Smooth muscle cell (in vitro differentiated cells): ENCODE measurements at regions not wholly inside any gene's neighbourhood (a gene's known extent, or its start where the extent isn't known, plus 50 kb on each side); places are given as distances from the start of the nearest gene placed in this dataset.

Experiments used
- DNase-seq: peaks from one replicate; lab custom pipeline; 2025; ENCODE audit not compliant: unreplicated experiment; lab: John Stamatoyannopoulos, UW
- H2AFZ ChIP-seq: fragments of 200-600 bp; sonication (generic); 2 replicates; pipeline ENCODE4 v1.6.0; 2016; ENCODE audit warnings: antibody characterized with exemption, low read depth, mild to moderate bottlenecking
- H3F3A ChIP-seq: fragments of 200-600 bp; sonication (generic); 2 replicates; pipeline ENCODE4 v1.6.0; 2017; ENCODE audit warnings: antibody characterized with exemption, low read depth
- H3K27ac ChIP-seq: fragments of 200-600 bp; sonication (generic); 2 replicates; pipeline ENCODE4 v1.5.1; 2016; ENCODE audit warnings: low read depth, mild to moderate bottlenecking
- H3K27me3 ChIP-seq: fragments of 200-600 bp; sonication (generic); 2 replicates; pipeline ENCODE4 v1.6.1; 2016; ENCODE audit warnings: low read depth, mild to moderate bottlenecking
- H3K36me3 ChIP-seq: fragments of 200-600 bp; sonication (generic); 2 replicates; pipeline ENCODE4 v1.5.1; 2016; ENCODE audit warnings: low read depth
- H3K4me1 ChIP-seq: fragments of 200-600 bp; sonication (generic); 2 replicates; pipeline ENCODE4 v1.5.1; 2016; ENCODE audit warnings: low read depth
- H3K4me2 ChIP-seq: fragments of 200-600 bp; sonication (generic); 2 replicates; pipeline ENCODE4 v1.6.0; 2016; ENCODE audit warnings: mild to moderate bottlenecking
- H3K4me3 ChIP-seq: fragments of 200-600 bp; sonication (generic); 2 replicates; pipeline ENCODE4 v1.5.1; 2016; ENCODE audit warnings: mild to moderate bottlenecking
- H3K79me2 ChIP-seq: fragments of 200-600 bp; sonication (generic); 2 replicates; pipeline ENCODE4 v1.6.0; 2016; ENCODE audit warnings: low read depth, mild to moderate bottlenecking
- H3K9ac ChIP-seq: fragments of 200-600 bp; sonication (generic); 2 replicates; pipeline ENCODE4 v1.6.0; 2016; ENCODE audit warnings: low read depth
- H3K9me3 ChIP-seq: fragments of 200-600 bp; sonication (generic); replicated peaks from 2 replicates; pipeline ENCODE4 v1.5.1; 2016; ENCODE audit warnings: low read depth
- H4K20me1 ChIP-seq: fragments of 200-600 bp; sonication (generic); 2 replicates; pipeline ENCODE4 v1.6.0; 2016; ENCODE audit warnings: low read depth
- WGBS: methylation state at CpG from one replicate; pipeline ENCODE4 v1.1.7; 2016; ENCODE audit warnings: low lambda C conversion rate; 5-methylcytosine and 5-hydroxymethylcytosine counted together
- TF ChIP-seq, protein P1 (sequence below): fragments of 200-600 bp; sonication (generic); IDR thresholded peaks from 2 replicates; pipeline ENCODE4 v1.5.1; 2017; ENCODE audit warnings: borderline replicate concordance, mild to moderate bottlenecking, antibody characterized with exemption; ENCODE audit not compliant: insufficient read depth, poor library complexity, severe bottlenecking

DNA sequence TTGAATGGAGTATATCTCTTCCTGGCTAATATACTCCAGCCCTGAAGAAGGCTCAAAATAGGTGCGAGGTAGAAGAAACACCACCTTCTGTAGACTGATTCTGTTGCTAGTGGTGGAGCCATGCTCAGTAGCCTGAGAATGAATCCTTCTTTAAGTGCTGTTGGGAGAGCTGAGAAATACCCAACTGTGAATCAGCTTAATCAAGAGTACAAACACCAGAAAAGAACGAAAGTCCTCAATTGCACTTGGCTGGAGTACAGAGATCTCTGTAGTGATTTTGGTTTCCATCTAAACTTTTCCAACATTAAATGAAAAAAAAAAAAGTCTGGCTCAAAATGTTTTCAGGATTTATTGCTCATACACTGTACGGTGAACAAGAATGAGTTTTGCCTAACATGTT lies 619.1 kb downstream of the METTL15 start:
- TF ChIP-seq, protein P1, sequence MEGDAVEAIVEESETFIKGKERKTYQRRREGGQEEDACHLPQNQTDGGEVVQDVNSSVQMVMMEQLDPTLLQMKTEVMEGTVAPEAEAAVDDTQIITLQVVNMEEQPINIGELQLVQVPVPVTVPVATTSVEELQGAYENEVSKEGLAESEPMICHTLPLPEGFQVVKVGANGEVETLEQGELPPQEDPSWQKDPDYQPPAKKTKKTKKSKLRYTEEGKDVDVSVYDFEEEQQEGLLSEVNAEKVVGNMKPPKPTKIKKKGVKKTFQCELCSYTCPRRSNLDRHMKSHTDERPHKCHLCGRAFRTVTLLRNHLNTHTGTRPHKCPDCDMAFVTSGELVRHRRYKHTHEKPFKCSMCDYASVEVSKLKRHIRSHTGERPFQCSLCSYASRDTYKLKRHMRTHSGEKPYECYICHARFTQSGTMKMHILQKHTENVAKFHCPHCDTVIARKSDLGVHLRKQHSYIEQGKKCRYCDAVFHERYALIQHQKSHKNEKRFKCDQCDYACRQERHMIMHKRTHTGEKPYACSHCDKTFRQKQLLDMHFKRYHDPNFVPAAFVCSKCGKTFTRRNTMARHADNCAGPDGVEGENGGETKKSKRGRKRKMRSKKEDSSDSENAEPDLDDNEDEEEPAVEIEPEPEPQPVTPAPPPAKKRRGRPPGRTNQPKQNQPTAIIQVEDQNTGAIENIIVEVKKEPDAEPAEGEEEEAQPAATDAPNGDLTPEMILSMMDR = no peak
- H4K20me1 ChIP-seq = no peaks in the 10 kb centered on the region
- no peak overlapping the region for H2AFZ ChIP-seq
- H3K4me2 ChIP-seq = no peak overlapping the region
- DNase-seq = no peak
- H3K4me1 ChIP-seq = no peaks in the 10 kb centered on the region
- no peaks in the 10 kb centered on the region for H3K27me3 ChIP-seq
- H3F3A ChIP-seq = no peaks in the 10 kb centered on the region
- H3K36me3 ChIP-seq = no peaks in the 10 kb centered on the region
- no peaks in the 10 kb centered on the region for H3K9me3 ChIP-seq
- no peak overlapping the region for H3K27ac ChIP-seq
- H3K9ac ChIP-seq = no peak overlapping the region
- 96% methylated on average over 3 of the region's 3 CpGs for WGBS
- no peaks in the 10 kb centered on the region for H3K79me2 ChIP-seq
- H3K4me3 ChIP-seq = no peak overlapping the region

DNA sequence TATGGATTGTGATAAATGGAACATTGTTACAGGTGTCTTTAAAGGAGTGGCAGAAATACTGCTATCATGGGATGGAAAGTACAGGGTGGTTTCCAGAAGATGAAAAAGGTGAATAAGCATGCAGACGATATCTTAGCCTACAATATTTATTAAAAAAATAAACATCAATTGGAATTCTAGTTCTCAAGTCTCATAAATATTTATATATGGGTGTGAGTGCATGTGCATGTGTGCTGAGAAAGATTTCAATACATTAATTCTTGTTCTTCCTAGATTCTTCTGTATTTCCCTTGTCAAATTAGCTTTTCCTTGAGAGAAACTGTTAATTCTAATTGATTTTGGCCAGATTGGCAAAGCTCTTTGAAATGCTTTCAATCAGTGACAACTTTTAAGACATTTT lies 618.2 kb downstream of the METTL15 start:
- no peak overlapping the region for H3K9ac ChIP-seq
- TF ChIP-seq, protein P1 = no peak
- no peak overlapping the region for H2AFZ ChIP-seq
- H3K9me3 ChIP-seq = no peaks in the 10 kb centered on the region
- no peaks in the 10 kb centered on the region for H3F3A ChIP-seq
- no peaks in the 10 kb centered on the region for H3K79me2 ChIP-seq
- no peak overlapping the region for H3K4me3 ChIP-seq
- H3K36me3 ChIP-seq = no peaks in the 10 kb centered on the region
- no peaks in the 10 kb centered on the region for H3K4me1 ChIP-seq
- H3K27me3 ChIP-seq = no peaks in the 10 kb centered on the region
- 81% methylated on average over 1 of the region's 1 CpG for WGBS
- no peak overlapping the region for H3K27ac ChIP-seq
- H4K20me1 ChIP-seq = no peaks in the 10 kb centered on the region
- H3K4me2 ChIP-seq = no peak overlapping the region
- no peak for DNase-seq

DNA sequence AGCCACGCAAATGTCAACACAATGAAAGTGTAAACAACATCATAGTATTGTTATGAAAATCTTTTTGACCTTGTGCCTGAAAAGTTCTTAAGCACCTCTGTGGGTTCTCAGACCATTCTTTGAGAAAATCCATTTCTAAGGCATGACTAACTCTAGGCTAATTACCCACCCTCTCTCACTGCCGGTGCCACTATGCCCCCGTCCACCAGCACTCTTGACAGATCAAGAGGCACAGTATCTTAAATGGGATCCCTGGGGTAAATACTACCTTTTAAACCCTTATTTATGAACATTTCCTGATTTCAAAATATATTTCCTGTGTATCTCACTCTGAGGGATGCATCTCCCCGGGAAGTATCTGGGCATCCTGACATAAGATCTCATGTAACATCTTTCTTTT lies 607.5 kb downstream of the METTL15 start:
- Histone ChIP-seq H3K4me2 (no peak overlapping the region), H3K9ac (no peak overlapping the region), H3K27me3 (no peaks in the 10 kb centered on the region), H3F3A (no peaks in the 10 kb centered on the region), H3K36me3 (no peaks in the 10 kb centered on the region), H3K4me1 (no peaks in the 10 kb centered on the region), H2AFZ (no peak overlapping the region), H3K79me2 (no peaks in the 10 kb centered on the region), H3K27ac (no peak overlapping the region), H3K9me3 (no peaks in the 10 kb centered on the region), H4K20me1 (no peaks in the 10 kb centered on the region), H3K4me3 (no peak overlapping the region)
- no peak for DNase-seq
- TF ChIP-seq, protein P1 = no peak
- 55% methylated on average over 4 of the region's 4 CpGs for WGBS

DNA sequence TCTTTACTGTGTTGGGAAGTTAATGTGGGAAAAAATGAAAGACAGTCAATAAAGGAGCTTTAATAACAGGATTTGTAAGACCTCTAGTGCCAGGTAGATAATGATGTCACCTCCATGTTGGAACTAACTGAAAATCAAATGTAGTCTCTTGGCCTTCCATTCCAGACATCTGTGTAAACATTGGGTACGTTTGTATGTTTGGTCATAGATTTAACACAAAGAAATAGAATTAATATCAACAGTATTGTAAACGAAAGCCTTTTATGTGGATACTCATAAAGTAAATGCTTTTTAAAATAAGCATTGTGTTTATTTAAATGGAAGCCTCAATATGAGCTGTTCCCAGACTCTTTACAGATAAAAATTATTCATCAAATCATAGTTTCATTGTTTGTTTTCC lies 605.7 kb downstream of the METTL15 start:
- Histone ChIP-seq H3K9ac (no peak overlapping the region), H3K4me1 (no peaks in the 10 kb centered on the region), H3K4me3 (no peak overlapping the region), H3K9me3 (no peaks in the 10 kb centered on the region), H4K20me1 (no peaks in the 10 kb centered on the region), H2AFZ (peak overlapping the region; percentile 24), H3F3A (no peaks in the 10 kb centered on the region), H3K79me2 (no peaks in the 10 kb centered on the region), H3K27me3 (no peaks in the 10 kb centered on the region), H3K4me2 (no peak overlapping the region), H3K36me3 (no peaks in the 10 kb centered on the region), H3K27ac (no peak overlapping the region)
- no peak for DNase-seq
- TF ChIP-seq, protein P1 = no peak
- WGBS = 70% methylated on average over 2 of the region's 2 CpGs
